DMS53 (cell line): ENCODE measurements at regions not wholly inside any gene's neighbourhood (a gene's known extent, or its start where the extent isn't known, plus 50 kb on each side); places are given as distances from the start of the nearest gene placed in this dataset.

Experiments used
- DNase-seq: peaks from one replicate; lab custom pipeline; 2025; lab: John Stamatoyannopoulos, UW

DNA sequence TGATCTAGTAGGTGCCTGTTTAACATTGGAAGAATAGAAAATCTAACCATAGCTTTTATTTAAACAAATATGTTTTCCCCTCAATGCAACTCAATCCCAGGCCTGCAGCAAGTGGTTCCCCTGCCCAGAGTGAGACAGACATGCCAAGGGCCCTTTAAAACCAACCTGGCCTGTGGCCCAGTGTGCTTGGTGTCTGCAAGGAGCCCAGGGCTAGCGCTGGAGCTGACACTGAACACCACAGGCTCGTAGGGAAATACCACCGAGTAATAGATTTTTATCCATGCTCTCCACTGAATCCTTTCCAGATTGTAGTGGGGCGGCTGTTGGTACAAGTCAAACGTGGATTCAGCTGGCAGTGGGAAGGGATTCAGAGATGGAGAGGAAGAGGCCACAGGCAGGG, 95.6 kb upstream of the NRXN3 start:
- DNase-seq: no peak

GRCh38 chr14:78075033-78075432, 95.1 kb upstream of the NRXN3 start:
- DNase-seq: peak; percentile 48

DNA sequence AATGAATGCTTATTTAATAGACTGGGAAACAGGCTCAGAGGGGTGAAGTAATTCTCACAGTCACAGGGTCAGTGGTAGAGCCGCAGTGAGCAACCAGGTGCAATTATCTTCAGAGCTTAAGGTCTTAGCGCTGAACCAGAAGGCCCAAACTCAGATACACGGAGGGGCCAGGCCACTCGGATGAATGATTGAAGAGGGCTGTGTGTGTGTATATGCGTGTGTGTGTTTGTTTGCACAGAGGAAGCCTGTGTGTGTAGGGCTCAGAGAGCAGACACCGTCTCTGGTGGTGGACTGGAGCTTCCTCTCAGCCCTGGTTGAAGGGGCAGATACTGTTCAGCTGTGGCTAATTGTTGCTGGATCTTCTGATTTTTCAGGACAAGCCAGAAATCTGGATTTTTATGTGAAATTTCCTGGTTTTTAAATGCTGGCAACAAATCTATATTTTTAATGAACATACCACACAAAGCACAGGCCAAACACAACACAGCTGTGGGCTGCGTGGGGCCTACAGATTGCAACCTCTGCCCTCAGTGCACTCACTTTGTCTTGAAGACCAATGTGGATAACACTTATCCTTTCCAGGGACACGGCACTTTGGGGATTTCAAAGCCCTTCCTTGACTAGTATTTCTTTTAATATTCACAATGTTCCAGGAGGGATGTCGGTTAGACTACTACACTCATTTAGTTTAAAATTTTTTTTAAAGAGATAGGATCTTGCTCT, 94.5 kb upstream of the NRXN3 start:
- peak; percentile 87 for DNase-seq

GRCh38 chr14:78081245-78081644, 88.9 kb upstream of the NRXN3 start:
- no peak for DNase-seq

DNA sequence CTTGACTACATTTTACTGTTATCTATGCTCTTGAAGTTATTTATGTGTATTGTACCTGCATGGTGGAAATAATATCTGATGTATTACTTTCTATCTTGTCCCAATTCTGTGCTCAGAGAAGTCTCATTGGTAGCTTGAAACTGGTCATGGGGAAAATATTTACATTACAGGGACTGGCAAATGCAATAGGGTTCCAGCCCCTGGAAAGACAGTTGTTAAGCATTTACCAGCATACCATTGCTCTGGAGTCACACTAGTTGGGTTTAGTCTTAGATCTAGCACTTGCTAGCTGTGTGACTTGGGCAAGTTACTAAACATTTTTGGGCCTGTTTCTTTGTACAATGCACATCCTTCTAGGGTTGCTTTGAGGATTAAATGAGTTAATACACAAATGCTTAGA, 86.3 kb upstream of the NRXN3 start:
- DNase-seq: no peak

DNA sequence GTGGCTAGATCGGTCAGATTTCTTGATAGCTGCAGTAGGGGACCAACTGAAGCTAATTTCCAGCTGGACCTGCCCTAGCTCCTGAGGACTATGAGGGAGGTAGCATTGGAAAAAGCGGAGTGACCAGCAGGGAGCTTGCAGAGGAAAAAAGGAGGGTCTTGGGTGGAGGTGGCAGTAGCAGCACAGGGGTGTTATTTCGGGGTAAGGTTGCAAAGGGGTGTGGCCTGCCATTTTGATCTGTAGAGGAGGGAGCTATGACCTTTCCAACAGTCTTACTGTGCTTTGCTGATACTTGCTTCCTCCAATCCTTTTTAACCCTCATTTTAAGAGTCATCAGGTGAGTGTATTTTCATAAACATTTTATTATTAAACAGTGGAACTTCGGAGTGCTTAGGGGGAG, 83.8 kb upstream of the NRXN3 start:
- DNase-seq: no peak

GRCh38 chr14:78088916-78089315, 81.3 kb upstream of the NRXN3 start:
- DNase-seq: no peak

- no peak for DNase-seq
Observed at GRCh38 chr14:78090864-78091263, 79.3 kb upstream of the NRXN3 start.

DNA sequence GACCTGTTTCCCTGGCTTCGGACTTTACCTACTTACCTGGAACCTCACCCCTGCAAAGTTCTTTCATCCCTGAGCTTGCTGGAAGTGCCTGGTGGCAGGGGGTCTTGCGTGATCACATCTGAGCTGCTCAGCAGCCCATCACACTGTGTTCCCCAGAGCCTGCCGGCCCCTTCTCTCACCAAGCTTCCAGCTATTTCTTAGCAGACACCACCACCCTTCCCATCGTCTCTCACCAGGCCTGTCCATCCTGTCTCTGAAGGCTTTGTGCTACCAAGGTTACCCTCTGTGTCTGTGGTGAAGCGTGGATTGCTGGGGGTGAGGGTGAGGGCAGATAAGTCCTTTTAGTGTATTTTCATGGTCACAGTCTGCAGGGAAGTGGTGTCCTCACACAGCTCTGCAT, 78.8 kb upstream of the NRXN3 start:
- DNase-seq: no peak

DNA sequence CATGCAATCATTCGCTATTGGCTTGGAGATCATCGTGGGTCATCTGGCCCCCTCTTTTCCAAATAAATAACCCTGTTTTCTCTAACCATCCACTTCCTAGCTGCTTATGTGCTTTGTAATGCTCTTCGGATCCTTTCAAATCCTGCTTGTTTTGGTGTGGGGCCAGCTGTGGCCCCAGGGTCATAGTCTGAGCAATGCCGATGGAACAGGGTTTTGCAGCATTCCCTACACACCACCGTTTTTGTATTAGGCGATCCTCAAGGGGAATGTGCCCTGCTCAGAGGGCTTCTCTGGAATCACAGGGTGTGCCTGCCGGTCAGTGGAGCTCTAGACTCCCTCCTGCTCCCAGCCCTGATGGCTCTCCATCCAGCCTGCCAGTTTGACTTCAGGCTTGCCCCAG, 78.1 kb upstream of the NRXN3 start:
- DNase-seq: no peak

DNA sequence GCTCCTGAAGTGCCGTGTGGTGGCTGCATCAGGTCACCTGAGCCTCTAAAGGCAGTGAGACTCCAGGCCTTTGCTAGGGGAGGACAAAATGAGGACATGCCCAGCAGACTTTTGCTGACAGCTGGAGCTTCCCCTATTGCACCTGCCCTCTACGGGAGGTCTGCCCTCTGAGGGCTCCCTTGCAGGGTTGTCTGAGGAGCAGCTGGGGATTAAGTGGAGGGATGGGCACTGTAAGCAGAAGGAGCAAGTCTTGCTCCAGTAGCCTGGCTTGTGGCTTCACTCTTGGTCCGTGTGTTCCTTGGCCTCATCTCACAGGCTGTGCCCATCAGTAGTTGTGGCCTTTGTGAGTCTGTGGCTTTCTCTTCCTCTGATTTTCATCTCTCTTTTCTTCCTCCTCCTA, 66.9 kb upstream of the NRXN3 start:
- no peak for DNase-seq

- no peak for DNase-seq
Observed at GRCh38 chr14:78104160-78104559, 66.0 kb upstream of the NRXN3 start.

DNA sequence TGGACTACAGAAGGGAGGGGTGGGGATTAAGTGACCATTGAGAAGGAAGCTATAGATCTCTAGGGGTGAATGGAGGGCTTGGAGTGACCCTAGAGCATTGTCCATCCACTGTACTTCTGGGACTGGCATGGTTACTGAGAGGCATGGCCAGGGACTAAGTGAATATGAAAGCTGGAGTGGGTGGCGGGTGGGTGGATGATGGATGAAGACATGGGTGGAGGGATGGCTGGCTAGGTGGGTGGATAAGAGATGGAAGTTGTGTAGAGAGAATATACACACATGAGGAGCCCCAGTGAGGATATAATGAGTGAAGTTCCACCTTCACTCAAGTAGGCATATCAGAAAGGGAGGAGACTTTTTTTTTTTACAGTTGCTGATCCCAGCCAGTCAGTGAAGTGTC, 65.5 kb upstream of the NRXN3 start:
- DNase-seq: no peak

DNA sequence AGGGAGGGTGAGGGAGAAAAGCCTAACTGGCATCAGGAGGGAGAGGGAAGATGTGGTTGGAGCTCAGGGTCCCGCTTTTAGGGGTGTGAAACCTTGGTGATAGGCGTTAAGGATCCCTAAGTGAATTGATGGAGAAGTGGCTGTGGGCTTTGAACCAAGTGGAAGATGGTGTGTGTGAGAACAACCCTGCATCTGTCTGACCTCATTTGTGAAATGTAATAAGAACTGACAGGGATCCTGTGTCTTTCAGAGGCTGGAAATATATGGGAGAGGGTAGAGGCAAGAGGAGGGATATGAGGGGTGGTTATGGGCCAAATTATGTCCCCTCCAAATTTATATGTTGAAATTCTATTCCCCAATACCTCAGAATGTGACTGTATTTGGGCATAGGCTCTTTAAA, 63.8 kb upstream of the NRXN3 start:
- no peak for DNase-seq

DNA sequence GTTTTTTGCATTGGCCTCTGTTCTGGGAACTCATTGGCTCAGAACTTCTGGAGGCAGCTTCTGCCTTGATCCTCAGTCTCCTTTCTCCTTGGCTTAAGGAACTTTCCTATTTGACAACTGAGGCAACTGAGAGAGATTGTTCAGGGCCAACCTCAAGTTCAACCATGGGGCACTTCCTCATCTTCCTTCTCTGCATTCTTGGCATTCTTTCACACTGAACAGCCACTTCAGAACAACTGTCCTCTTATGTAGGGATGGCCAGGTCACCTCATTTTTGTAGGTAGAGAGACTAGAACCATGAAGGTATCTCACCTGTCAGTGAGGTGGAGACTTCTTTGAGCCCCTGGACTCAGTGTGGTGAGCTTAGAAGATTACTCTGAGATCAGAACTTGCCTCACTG, 63.0 kb upstream of the NRXN3 start:
- no peak for DNase-seq

GRCh38 chr14:78119440-78119839, 50.7 kb upstream of the NRXN3 start:
- DNase-seq: no peak
